ENCODE measurements at regions not wholly inside any gene's neighbourhood (a gene's known extent, or its start where the extent isn't known, plus 50 kb on each side); places are given as distances from the start of the nearest gene placed in this dataset.

GRCh38 chr17:68699936-68700335 is 98.8 kb upstream of the FAM20A start:
- TF ChIP-seq POLR2AphosphoS5 (IDR thresholded peaks at IDR 0.05) = no peak
- TF ChIP-seq CTCF (IDR thresholded peaks at IDR 0.05) = no peak
- no peak for TF ChIP-seq POLR2A (IDR thresholded peaks at IDR 0.05)
- no peak for TF ChIP-seq EP300 (IDR thresholded peaks at IDR 0.05; ENCODE audit: low read depth)
- WGBS, 2 donors (ENCODE audit: low coverage in 1 of 2) = 77 to 90% methylated on average over 6 of the region's 6 CpGs
- Histone ChIP-seq H3K27me3 (no peaks in the 10 kb centered on the region), H3K4me3 (no peak overlapping the region), H3K9me3 (no peaks in the 10 kb centered on the region), H3K36me3 (no peaks in the 10 kb centered on the region), H3K4me1 (no peaks in the 10 kb centered on the region), H3K27ac (no peak overlapping the region)
- in situ Hi-C loops (cut with MboI; ENCODE audit: low pct_ligation_motif_present in 1 of 4, low pct_unique_long_range_greater_than_20kb in 1 of 4, low sequenced_read_pairs in 3 of 4) = no loop called here
- intact Hi-C loops (cut with DNase I; ENCODE audit: low total_unique reads) = no loop called here
- no peak for DNase-seq

- no peaks in the 10 kb centered on the region for H3K36me3 ChIP-seq
- intact Hi-C loops (cut with DNase I; ENCODE audit: low total_unique reads) = no loop called here
- TF ChIP-seq CTCF (IDR thresholded peaks at IDR 0.05) (no peak), POLR2AphosphoS5 (IDR thresholded peaks at IDR 0.05) (no peak), EP300 (IDR thresholded peaks at IDR 0.05; ENCODE audit: low read depth) (no peak), POLR2A (IDR thresholded peaks at IDR 0.05) (no peak)
- H3K27ac ChIP-seq = peak overlapping the region; percentile 10 to 36 (median 24)
- H3K4me1 ChIP-seq = no peaks in the 10 kb centered on the region
- H3K4me3 ChIP-seq = no peak overlapping the region
- DNase-seq = peak; percentile 9
- no peaks in the 10 kb centered on the region for H3K9me3 ChIP-seq
- H3K27me3 ChIP-seq = no peaks in the 10 kb centered on the region
- in situ Hi-C loops (cut with MboI; ENCODE audit: low pct_ligation_motif_present in 1 of 4, low pct_unique_long_range_greater_than_20kb in 1 of 4, low sequenced_read_pairs in 3 of 4) = no loop called here
- WGBS, 2 donors (ENCODE audit: low coverage in 1 of 2) = 20 to 31% methylated on average over 3 of the region's 3 CpGs
These were observed 97.6 kb upstream of the FAM20A start for GRCh38 chr17:68698746-68699145.

GRCh38 chr17:68697850-68698361 is 96.7 kb upstream of the FAM20A start:
- H3K4me1 ChIP-seq = no peaks in the 10 kb centered on the region
- H3K4me3 ChIP-seq = no peak overlapping the region
- in situ Hi-C loops (cut with MboI; ENCODE audit: low pct_ligation_motif_present in 1 of 4, low pct_unique_long_range_greater_than_20kb in 1 of 4, low sequenced_read_pairs in 3 of 4) = no loop called here
- WGBS, 2 donors (ENCODE audit: low coverage in 1 of 2) = 67 to 80% methylated on average over 1 of the region's 1 CpG
- H3K36me3 ChIP-seq = no peaks in the 10 kb centered on the region
- intact Hi-C loops (cut with DNase I; ENCODE audit: low total_unique reads) = no loop called here
- H3K27ac ChIP-seq = peak overlapping the region; percentile 10 to 36 (median 24)
- no peaks in the 10 kb centered on the region for H3K9me3 ChIP-seq
- DNase-seq = peak; percentile 16
- TF ChIP-seq EP300 (IDR thresholded peaks at IDR 0.05; ENCODE audit: low read depth) (no peak), POLR2A (IDR thresholded peaks at IDR 0.05) (no peak), POLR2AphosphoS5 (IDR thresholded peaks at IDR 0.05) (no peak), CTCF (IDR thresholded peaks at IDR 0.05) (no peak)
- H3K27me3 ChIP-seq = no peaks in the 10 kb centered on the region

- Histone ChIP-seq H3K27ac (no peak overlapping the region), H3K27me3 (no peaks in the 10 kb centered on the region), H3K4me3 (no peak overlapping the region), H3K4me1 (no peaks in the 10 kb centered on the region), H3K36me3 (no peaks in the 10 kb centered on the region), H3K9me3 (no peaks in the 10 kb centered on the region)
- DNase-seq = no peak
- WGBS, 2 donors (ENCODE audit: low coverage in 1 of 2) = 80 to 96% methylated on average over 2 of the region's 2 CpGs
- in situ Hi-C loops (cut with MboI; ENCODE audit: low pct_ligation_motif_present in 1 of 4, low pct_unique_long_range_greater_than_20kb in 1 of 4, low sequenced_read_pairs in 3 of 4) (no loop called here), intact Hi-C loops (cut with DNase I; ENCODE audit: low total_unique reads) (no loop called here)
- TF ChIP-seq CTCF (IDR thresholded peaks at IDR 0.05) (no peak), POLR2A (IDR thresholded peaks at IDR 0.05) (no peak), EP300 (IDR thresholded peaks at IDR 0.05; ENCODE audit: low read depth) (no peak), POLR2AphosphoS5 (IDR thresholded peaks at IDR 0.05) (no peak)
These were observed 94.5 kb upstream of the FAM20A start for GRCh38 chr17:68695659-68696058.

Data from transverse colon (tissue), 4 donors.